ENCODE measurements at regions not wholly inside any gene's neighbourhood (a gene's known extent, or its start where the extent isn't known, plus 50 kb on each side); places are given as distances from the start of the nearest gene placed in this dataset.

DNA sequence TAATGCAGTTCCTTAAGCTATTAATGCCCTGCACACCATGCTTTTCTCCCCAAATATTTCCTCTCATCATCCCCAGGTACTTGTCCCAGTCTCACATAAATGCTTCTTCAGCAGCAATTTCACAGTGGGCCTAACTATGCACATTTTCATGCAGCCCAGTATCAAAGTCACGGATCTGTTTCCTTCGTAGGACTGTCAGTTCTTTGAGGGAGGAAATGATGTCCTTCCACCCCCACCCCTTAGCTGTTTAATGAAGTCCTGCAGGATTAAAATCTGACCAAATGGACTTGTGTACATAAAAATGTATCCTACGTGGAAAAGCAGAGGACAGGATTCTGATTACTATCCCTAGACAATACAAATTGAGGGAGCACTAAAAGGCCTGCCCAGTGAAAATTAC lies 68.6 kb upstream of the ARGLU1 start:
- POLR2A ChIA-PET, result no interaction called here

DNA sequence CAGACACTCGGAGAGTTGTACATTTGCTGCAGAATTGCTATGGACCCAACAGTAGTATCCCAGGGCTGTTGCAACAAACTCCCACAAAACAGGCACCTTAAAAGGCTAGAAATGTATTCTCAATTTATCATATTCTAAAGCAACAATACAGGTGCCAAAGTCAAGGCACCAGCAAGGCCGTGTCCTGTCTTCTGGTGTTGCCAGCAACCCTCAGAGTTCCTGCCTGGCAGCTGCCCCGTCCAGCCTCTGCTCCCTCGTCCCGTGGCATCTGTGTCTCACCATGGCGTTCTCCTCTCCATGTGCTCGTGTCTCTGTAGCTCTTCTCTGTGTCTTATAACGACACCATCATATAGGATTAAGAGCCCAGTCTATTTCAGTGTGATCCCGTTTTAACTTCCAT lies 67.7 kb upstream of the ARGLU1 start:
- Histone ChIP-seq H3K4me3 (ENCODE audit: low read depth, low read length) (no peak overlapping the region), H3K9me3 (no peaks in the 10 kb centered on the region), H3K27me3 (replicated peaks; ENCODE audit: control insufficient read depth, insufficient read depth, low read length) (no peaks in the 10 kb centered on the region), H3K36me3 (ENCODE audit: control insufficient read depth, insufficient read depth, low read length) (no peaks in the 10 kb centered on the region), H3K4me1 (no peaks in the 10 kb centered on the region)
- no peak overlapping the region for H3K4me3 Mint-ChIP-seq (ENCODE audit: unreplicated experiment)
- POLR2A ChIA-PET, result no interaction called here
- H3K9me3 Mint-ChIP-seq (ENCODE audit: unreplicated experiment), result no peaks in the 10 kb centered on the region
- BruUV-seq (replicated peaks), result no TSS peak
- no peaks in the 10 kb centered on the region for H3K4me1 Mint-ChIP-seq (ENCODE audit: low read depth, unreplicated experiment)
- no peak overlapping the region for H3K27ac Mint-ChIP-seq (ENCODE audit: unreplicated experiment)
- no peaks in the 10 kb centered on the region for H3K36me3 Mint-ChIP-seq (ENCODE audit: insufficient read depth, unreplicated experiment)
- TF ChIP-seq, protein P1, sequence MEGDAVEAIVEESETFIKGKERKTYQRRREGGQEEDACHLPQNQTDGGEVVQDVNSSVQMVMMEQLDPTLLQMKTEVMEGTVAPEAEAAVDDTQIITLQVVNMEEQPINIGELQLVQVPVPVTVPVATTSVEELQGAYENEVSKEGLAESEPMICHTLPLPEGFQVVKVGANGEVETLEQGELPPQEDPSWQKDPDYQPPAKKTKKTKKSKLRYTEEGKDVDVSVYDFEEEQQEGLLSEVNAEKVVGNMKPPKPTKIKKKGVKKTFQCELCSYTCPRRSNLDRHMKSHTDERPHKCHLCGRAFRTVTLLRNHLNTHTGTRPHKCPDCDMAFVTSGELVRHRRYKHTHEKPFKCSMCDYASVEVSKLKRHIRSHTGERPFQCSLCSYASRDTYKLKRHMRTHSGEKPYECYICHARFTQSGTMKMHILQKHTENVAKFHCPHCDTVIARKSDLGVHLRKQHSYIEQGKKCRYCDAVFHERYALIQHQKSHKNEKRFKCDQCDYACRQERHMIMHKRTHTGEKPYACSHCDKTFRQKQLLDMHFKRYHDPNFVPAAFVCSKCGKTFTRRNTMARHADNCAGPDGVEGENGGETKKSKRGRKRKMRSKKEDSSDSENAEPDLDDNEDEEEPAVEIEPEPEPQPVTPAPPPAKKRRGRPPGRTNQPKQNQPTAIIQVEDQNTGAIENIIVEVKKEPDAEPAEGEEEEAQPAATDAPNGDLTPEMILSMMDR (IDR thresholded peaks at IDR 0.05; ENCODE audit: insufficient read depth in 1 of 2, low read depth in 1 of 2, low read length in 1 of 2, severe bottlenecking in 1 of 2, unreplicated experiment in 1 of 2), result no peak
- no peak for DNase-seq
- H3K27me3 Mint-ChIP-seq (ENCODE audit: insufficient read depth, unreplicated experiment), result no peaks in the 10 kb centered on the region
- CTCF ChIA-PET, result interaction anchor here (0.6 kb wide), 1 partner anchor 35 kb away, joined by 4 read pairs; no protein-coding TSS in a partner anchor
- intact Hi-C loops (cut with micrococcal nuclease; ENCODE audit: unreplicated experiment), result no loop called here

More for the DNA sequence above, 68.6 kb upstream of the ARGLU1 start:
- no peak overlapping the region for H3K4me3 ChIP-seq (ENCODE audit: low read depth, low read length)
- intact Hi-C loops (cut with micrococcal nuclease; ENCODE audit: unreplicated experiment), result no loop called here
- no TSS peak for BruUV-seq (replicated peaks)
- TF ChIP-seq, protein P1 (IDR thresholded peaks at IDR 0.05; ENCODE audit: insufficient read depth in 1 of 2, low read depth in 1 of 2, low read length in 1 of 2, severe bottlenecking in 1 of 2, unreplicated experiment in 1 of 2), result no peak
- Mint-ChIP-seq H3K4me3 (ENCODE audit: unreplicated experiment) (no peak overlapping the region), H3K9me3 (ENCODE audit: unreplicated experiment) (no peaks in the 10 kb centered on the region), H3K27ac (ENCODE audit: unreplicated experiment) (no peak overlapping the region), H3K4me1 (ENCODE audit: low read depth, unreplicated experiment) (no peaks in the 10 kb centered on the region), H3K36me3 (ENCODE audit: insufficient read depth, unreplicated experiment) (no peaks in the 10 kb centered on the region), H3K27me3 (ENCODE audit: insufficient read depth, unreplicated experiment) (no peaks in the 10 kb centered on the region)
- no peak for DNase-seq
- no peaks in the 10 kb centered on the region for H3K9me3 ChIP-seq
- no peaks in the 10 kb centered on the region for H3K36me3 ChIP-seq (ENCODE audit: control insufficient read depth, insufficient read depth, low read length)
- H3K27me3 ChIP-seq (replicated peaks; ENCODE audit: control insufficient read depth, insufficient read depth, low read length), result no peaks in the 10 kb centered on the region
- H3K4me1 ChIP-seq, result no peaks in the 10 kb centered on the region
- CTCF ChIA-PET, result no interaction called here

DNA sequence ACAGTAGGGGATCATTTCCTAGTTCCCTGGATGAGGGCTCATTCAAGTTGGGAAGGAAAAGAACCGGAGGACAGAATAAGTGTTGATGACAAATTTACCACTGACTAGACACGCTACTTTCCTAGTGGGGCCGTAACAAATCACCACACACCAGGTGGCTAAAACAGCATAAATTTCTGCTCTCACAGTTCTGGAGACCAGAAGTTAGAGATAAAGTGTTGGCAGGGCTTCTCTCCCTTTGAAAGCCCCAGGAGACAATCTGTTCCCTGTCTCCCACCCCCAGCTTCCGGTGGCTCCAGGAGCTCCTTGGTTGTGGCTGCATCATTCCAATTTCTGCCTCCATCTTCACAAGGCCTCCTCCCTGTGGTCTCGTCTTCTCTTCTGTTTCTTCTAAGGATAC lies 65.4 kb upstream of the ARGLU1 start:
- POLR2A ChIA-PET, result no interaction called here
- no peak overlapping the region for H3K27ac Mint-ChIP-seq (ENCODE audit: unreplicated experiment)
- TF ChIP-seq, protein P1 (IDR thresholded peaks at IDR 0.05; ENCODE audit: insufficient read depth in 1 of 2, low read depth in 1 of 2, low read length in 1 of 2, severe bottlenecking in 1 of 2, unreplicated experiment in 1 of 2), result no peak
- Histone ChIP-seq H3K27me3 (replicated peaks; ENCODE audit: control insufficient read depth, insufficient read depth, low read length) (no peaks in the 10 kb centered on the region), H3K36me3 (ENCODE audit: control insufficient read depth, insufficient read depth, low read length) (no peaks in the 10 kb centered on the region), H3K4me3 (ENCODE audit: low read depth, low read length) (no peak overlapping the region), H3K4me1 (no peaks in the 10 kb centered on the region), H3K9me3 (no peaks in the 10 kb centered on the region)
- no peaks in the 10 kb centered on the region for H3K4me1 Mint-ChIP-seq (ENCODE audit: low read depth, unreplicated experiment)
- CTCF ChIA-PET, result no interaction called here
- DNase-seq, result no peak
- no peak overlapping the region for H3K4me3 Mint-ChIP-seq (ENCODE audit: unreplicated experiment)
- H3K27me3 Mint-ChIP-seq (ENCODE audit: insufficient read depth, unreplicated experiment), result no peaks in the 10 kb centered on the region
- no TSS peak for BruUV-seq (replicated peaks)
- intact Hi-C loops (cut with micrococcal nuclease; ENCODE audit: unreplicated experiment), result no loop called here
- H3K9me3 Mint-ChIP-seq (ENCODE audit: unreplicated experiment), result no peaks in the 10 kb centered on the region
- no peaks in the 10 kb centered on the region for H3K36me3 Mint-ChIP-seq (ENCODE audit: insufficient read depth, unreplicated experiment)
